ENCODE measurements at regions not wholly inside any gene's neighbourhood (a gene's known extent, or its start where the extent isn't known, plus 50 kb on each side); places are given as distances from the start of the nearest gene placed in this dataset.
"Not testable (repeated sequence)": the region's sequence is repeated elsewhere in the genome, so short reads cannot be mapped to it uniquely, and the experiment has no call there.

DNA sequence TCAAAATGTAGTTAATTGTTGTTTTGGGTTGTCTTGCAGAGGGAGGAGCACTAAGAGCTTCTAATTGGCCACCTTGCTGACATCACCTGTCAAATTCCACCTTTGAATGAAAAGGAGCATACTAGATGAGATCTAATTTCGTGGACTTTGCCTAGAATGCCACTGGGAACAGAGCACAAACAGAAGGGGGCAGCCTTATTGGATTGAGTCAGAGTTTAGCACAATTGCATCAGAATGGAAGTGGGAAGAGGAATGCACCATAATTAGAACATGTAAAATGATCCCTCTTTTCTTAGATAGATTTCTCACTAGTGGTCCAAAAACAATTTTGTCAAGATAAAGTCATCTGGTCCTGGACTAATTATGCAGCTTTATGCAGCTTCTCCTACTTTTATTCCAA is 1552.2 kb downstream of the PCDH9 start:
- Histone ChIP-seq H3K36me3 (ENCODE audit: control insufficient read depth in 1 of 2, insufficient read depth in 2 of 2, low read length in 2 of 2) (no peaks in the 10 kb centered on the region), H3K27ac (ENCODE audit: low read length) (no peak overlapping the region), H3K9me3 (ENCODE audit: control insufficient read depth in 1 of 2, low read length in 2 of 2) (no peaks in the 10 kb centered on the region), H3K4me3 (ENCODE audit: low read depth in 1 of 2, low read length in 2 of 2) (no peak overlapping the region), H3K27me3 (ENCODE audit: low read depth, low read length) (no peaks in the 10 kb centered on the region), H3K4me1 (ENCODE audit: control insufficient read depth in 1 of 2, insufficient read depth in 2 of 2, low read length in 2 of 2) (no peaks in the 10 kb centered on the region)

DNA sequence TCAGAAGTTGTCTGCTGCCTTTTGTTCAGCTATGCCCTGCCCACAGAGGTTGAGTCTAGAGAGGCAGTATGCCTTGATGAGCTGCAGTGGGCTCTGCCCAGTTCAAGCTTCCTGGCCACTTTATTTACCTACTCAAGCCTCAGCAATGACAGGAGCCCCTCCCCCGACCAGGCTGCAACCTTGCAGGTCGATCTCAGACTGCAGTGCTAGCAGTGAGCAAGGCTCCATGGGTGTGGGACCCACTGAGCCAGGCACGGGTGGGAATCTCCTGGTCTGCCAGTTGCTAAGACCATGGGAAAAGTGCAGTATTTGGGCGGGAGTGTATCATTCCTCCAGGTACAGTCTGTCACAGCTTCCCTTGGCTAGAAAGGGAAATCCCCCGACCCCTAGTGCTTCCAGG is 1554.8 kb downstream of the PCDH9 start:
- not testable (repeated sequence) for H3K4me1 ChIP-seq (ENCODE audit: control insufficient read depth in 1 of 2, insufficient read depth in 2 of 2, low read length in 2 of 2); H3K27ac ChIP-seq (ENCODE audit: low read length); H3K9me3 ChIP-seq (ENCODE audit: control insufficient read depth in 1 of 2, low read length in 2 of 2); H3K4me3 ChIP-seq (ENCODE audit: low read depth in 1 of 2, low read length in 2 of 2); H3K27me3 ChIP-seq (ENCODE audit: low read depth, low read length); H3K36me3 ChIP-seq (ENCODE audit: control insufficient read depth in 1 of 2, insufficient read depth in 2 of 2, low read length in 2 of 2)

DNA sequence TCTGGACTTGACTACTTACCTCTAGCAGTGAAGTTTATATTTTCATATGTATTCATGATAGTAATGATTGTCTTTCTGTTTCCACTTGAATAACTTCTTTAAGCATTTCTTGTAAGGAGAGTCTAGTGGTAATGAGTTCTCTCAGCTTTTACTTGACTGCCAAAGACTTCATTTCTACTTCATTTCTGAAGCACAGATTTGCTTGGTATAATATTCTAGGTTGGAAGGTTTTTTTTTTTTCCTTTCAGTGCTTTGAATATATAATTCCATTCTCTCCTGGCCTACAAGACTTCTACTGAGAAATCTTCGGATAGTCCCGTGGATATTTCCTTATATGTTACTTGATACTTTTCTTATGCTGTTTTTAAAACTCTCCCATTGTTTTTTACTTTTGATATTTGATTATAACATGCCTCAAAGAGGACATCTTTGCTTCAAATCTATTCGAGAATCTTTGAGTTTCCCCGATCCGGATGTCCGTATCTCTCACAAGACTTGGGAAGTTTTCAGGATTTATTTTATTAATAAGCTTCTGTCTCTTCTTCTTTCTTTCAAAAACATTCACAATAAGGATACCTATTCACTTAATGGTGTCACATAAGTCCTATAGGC is 1560.0 kb downstream of the PCDH9 start:
- Histone ChIP-seq H3K27me3 (ENCODE audit: low read depth, low read length) (no peaks in the 10 kb centered on the region), H3K4me1 (ENCODE audit: control insufficient read depth in 1 of 2, insufficient read depth in 2 of 2, low read length in 2 of 2) (no peaks in the 10 kb centered on the region), H3K4me3 (ENCODE audit: low read depth in 1 of 2, low read length in 2 of 2) (no peak overlapping the region), H3K36me3 (ENCODE audit: control insufficient read depth in 1 of 2, insufficient read depth in 2 of 2, low read length in 2 of 2) (no peaks in the 10 kb centered on the region), H3K27ac (ENCODE audit: low read length) (no peak overlapping the region), H3K9me3 (ENCODE audit: control insufficient read depth in 1 of 2, low read length in 2 of 2) (peaks cover 0 to 6% of the 10 kb centered on the region in 2 donors)

GRCh38 chr13:65660731-65661130 is 1569.4 kb downstream of the PCDH9 start:
- Histone ChIP-seq H3K4me3 (ENCODE audit: low read depth in 1 of 2, low read length in 2 of 2) (no peak overlapping the region), H3K9me3 (ENCODE audit: control insufficient read depth in 1 of 2, low read length in 2 of 2) (no peaks in the 10 kb centered on the region), H3K36me3 (ENCODE audit: control insufficient read depth in 1 of 2, insufficient read depth in 2 of 2, low read length in 2 of 2) (no peaks in the 10 kb centered on the region), H3K27ac (ENCODE audit: low read length) (no peak overlapping the region), H3K27me3 (ENCODE audit: low read depth, low read length) (no peaks in the 10 kb centered on the region), H3K4me1 (ENCODE audit: control insufficient read depth in 1 of 2, insufficient read depth in 2 of 2, low read length in 2 of 2) (no peaks in the 10 kb centered on the region)

DNA sequence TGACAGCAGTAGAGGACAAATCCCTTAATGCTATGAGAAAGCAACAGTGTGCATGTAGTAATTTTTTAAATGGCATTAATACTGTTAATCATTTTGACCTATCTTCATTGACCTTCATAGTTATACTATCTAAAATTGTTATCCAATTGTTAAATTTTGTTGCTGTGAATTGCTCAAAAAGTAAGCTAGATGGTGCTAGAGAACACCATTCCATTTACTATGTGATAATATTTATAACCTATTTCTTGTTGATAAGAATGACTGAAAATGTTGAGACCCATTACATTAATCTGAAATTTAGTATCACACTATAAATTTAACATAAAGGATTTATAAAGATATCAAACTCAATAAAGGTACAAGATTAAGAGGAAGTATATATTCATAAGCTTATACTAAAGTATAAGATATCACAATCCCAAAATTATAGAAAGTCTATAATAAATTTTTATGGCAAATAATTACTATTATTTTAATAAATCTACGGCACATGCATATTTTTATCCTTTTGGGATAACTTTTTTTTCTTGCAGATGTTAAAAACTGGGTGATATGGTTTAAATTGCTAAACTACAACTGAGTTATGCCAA is 1573.3 kb downstream of the PCDH9 start:
- Histone ChIP-seq H3K4me3 (ENCODE audit: low read depth in 1 of 2, low read length in 2 of 2) (no peak overlapping the region), H3K4me1 (ENCODE audit: control insufficient read depth in 1 of 2, insufficient read depth in 2 of 2, low read length in 2 of 2) (no peaks in the 10 kb centered on the region)

DNA sequence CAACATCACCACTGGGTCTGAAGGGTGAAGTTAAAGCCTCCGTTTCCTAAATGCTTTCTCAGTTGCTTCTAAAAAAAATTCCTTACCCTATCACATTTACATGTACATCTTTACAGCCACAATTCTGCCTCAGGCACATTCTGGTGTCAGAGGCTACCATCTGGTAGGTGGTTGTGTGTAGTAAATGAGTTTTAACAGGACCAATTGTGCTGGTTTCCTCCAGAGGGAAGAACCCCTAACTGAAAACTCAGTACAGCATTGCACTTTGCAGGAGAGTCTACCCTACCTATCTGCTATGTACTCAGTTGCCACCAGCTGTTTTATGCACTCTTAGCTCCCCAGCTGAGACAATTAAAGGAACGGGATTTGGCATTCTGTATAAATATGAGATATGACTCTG is 1576.5 kb downstream of the PCDH9 start:
- Histone ChIP-seq H3K27ac (ENCODE audit: low read length) (no peak overlapping the region), H3K4me3 (ENCODE audit: low read depth in 1 of 2, low read length in 2 of 2) (no peak overlapping the region), H3K9me3 (ENCODE audit: control insufficient read depth in 1 of 2, low read length in 2 of 2) (no peaks in the 10 kb centered on the region), H3K4me1 (ENCODE audit: control insufficient read depth in 1 of 2, insufficient read depth in 2 of 2, low read length in 2 of 2) (no peaks in the 10 kb centered on the region), H3K27me3 (ENCODE audit: low read depth, low read length) (no peaks in the 10 kb centered on the region), H3K36me3 (ENCODE audit: control insufficient read depth in 1 of 2, insufficient read depth in 2 of 2, low read length in 2 of 2) (no peaks in the 10 kb centered on the region)

More for the DNA sequence above, 1573.3 kb downstream of the PCDH9 start:
- no peak overlapping the region for H3K27ac ChIP-seq (ENCODE audit: low read length)
- H3K36me3 ChIP-seq (ENCODE audit: control insufficient read depth in 1 of 2, insufficient read depth in 2 of 2, low read length in 2 of 2): no peaks in the 10 kb centered on the region
- H3K9me3 ChIP-seq (ENCODE audit: control insufficient read depth in 1 of 2, low read length in 2 of 2): no peaks in the 10 kb centered on the region
- H3K27me3 ChIP-seq (ENCODE audit: low read depth, low read length): no peaks in the 10 kb centered on the region

DNA sequence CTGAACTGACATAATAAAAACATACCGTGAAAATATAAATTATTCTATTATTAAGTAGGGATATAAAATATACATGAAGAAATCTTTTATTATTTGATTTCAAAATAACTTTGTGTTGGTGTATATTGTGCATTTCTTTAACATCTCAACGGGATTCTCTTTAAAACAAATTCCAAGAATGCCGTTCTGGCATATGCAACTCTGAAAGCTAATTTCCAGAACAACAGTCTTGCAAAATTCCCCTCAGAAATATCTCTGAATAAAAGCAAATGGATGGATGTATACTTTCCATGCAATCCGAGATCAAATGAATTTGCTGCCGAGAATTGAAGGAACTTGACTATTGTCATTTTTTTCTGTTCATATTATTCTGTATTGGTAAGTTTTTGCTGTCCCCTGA is 1579.8 kb downstream of the PCDH9 start:
- Histone ChIP-seq H3K4me1 (ENCODE audit: control insufficient read depth in 1 of 2, insufficient read depth in 2 of 2, low read length in 2 of 2) (no peaks in the 10 kb centered on the region), H3K27me3 (ENCODE audit: low read depth, low read length) (no peaks in the 10 kb centered on the region), H3K9me3 (ENCODE audit: control insufficient read depth in 1 of 2, low read length in 2 of 2) (no peaks in the 10 kb centered on the region), H3K36me3 (ENCODE audit: control insufficient read depth in 1 of 2, insufficient read depth in 2 of 2, low read length in 2 of 2) (no peaks in the 10 kb centered on the region), H3K4me3 (ENCODE audit: low read depth in 1 of 2, low read length in 2 of 2) (no peak overlapping the region), H3K27ac (ENCODE audit: low read length) (no peak overlapping the region)

DNA sequence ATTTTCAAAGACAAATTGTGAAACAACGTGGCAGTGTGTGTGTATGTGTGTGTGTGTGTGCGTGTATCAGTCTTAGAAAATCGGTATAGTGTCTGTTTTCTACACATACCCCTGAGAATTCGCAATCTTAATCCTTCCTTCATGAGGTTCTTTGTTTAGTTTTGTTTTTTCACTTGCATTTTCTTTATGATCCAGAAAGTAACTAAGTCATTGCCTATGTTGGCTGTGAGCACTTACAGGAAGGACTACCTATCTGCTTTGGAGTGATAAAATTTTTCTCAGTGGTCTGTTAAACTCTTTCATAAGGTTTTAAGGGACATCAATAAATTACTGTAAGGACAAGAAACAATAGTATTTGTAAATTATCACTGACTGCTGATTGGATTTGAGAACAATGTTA is 1587.1 kb downstream of the PCDH9 start:
- H3K36me3 ChIP-seq (ENCODE audit: control insufficient read depth in 1 of 2, insufficient read depth in 2 of 2, low read length in 2 of 2): no peaks in the 10 kb centered on the region
- H3K27me3 ChIP-seq (ENCODE audit: low read depth, low read length): no peaks in the 10 kb centered on the region
- H3K4me1 ChIP-seq (ENCODE audit: control insufficient read depth in 1 of 2, insufficient read depth in 2 of 2, low read length in 2 of 2): no peaks in the 10 kb centered on the region
- H3K27ac ChIP-seq (ENCODE audit: low read length): no peak overlapping the region
- H3K9me3 ChIP-seq (ENCODE audit: control insufficient read depth in 1 of 2, low read length in 2 of 2): no peaks in the 10 kb centered on the region
- H3K4me3 ChIP-seq (ENCODE audit: low read depth in 1 of 2, low read length in 2 of 2): no peak overlapping the region

DNA sequence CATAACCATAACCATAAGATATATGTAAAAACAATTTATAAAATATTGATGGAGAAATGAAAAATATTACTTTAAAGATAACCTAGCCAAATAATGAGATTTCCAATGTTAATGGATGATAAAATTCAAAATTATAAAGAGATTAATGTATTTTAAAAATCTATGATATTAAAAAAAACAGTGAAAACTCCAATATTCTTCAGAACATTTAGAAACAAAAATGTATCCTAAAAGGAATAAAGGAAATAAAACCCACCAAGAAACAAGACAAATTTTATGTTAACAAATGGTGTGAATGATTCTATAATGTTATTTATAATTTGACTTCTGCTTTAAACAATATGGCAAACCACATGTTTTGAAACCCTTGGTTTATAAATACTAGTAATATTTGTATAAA is 1587.8 kb downstream of the PCDH9 start:
- Histone ChIP-seq H3K27ac (ENCODE audit: low read length) (no peak overlapping the region), H3K4me1 (ENCODE audit: control insufficient read depth in 1 of 2, insufficient read depth in 2 of 2, low read length in 2 of 2) (no peaks in the 10 kb centered on the region)

GRCh38 chr13:65638572-65639168 is 1591.5 kb downstream of the PCDH9 start:
- no peak overlapping the region for H3K4me3 ChIP-seq (ENCODE audit: low read depth in 1 of 2, low read length in 2 of 2)
- no peaks in the 10 kb centered on the region for H3K4me1 ChIP-seq (ENCODE audit: control insufficient read depth in 1 of 2, insufficient read depth in 2 of 2, low read length in 2 of 2)
- H3K9me3 ChIP-seq (ENCODE audit: control insufficient read depth in 1 of 2, low read length in 2 of 2): no peaks in the 10 kb centered on the region
- no peak overlapping the region for H3K27ac ChIP-seq (ENCODE audit: low read length)
- H3K36me3 ChIP-seq (ENCODE audit: control insufficient read depth in 1 of 2, insufficient read depth in 2 of 2, low read length in 2 of 2): no peaks in the 10 kb centered on the region
- no peaks in the 10 kb centered on the region for H3K27me3 ChIP-seq (ENCODE audit: low read depth, low read length)

More for the DNA sequence above, 1587.8 kb downstream of the PCDH9 start:
- H3K27me3 ChIP-seq (ENCODE audit: low read depth, low read length): no peaks in the 10 kb centered on the region
- H3K4me3 ChIP-seq (ENCODE audit: low read depth in 1 of 2, low read length in 2 of 2): no peak overlapping the region
- H3K9me3 ChIP-seq (ENCODE audit: control insufficient read depth in 1 of 2, low read length in 2 of 2): no peaks in the 10 kb centered on the region
- no peaks in the 10 kb centered on the region for H3K36me3 ChIP-seq (ENCODE audit: control insufficient read depth in 1 of 2, insufficient read depth in 2 of 2, low read length in 2 of 2)

- H3K36me3 ChIP-seq (ENCODE audit: control insufficient read depth in 1 of 2, insufficient read depth in 2 of 2, low read length in 2 of 2): no peaks in the 10 kb centered on the region
- H3K4me3 ChIP-seq (ENCODE audit: low read depth in 1 of 2, low read length in 2 of 2): no peak overlapping the region
- no peaks in the 10 kb centered on the region for H3K4me1 ChIP-seq (ENCODE audit: control insufficient read depth in 1 of 2, insufficient read depth in 2 of 2, low read length in 2 of 2)
- H3K9me3 ChIP-seq (ENCODE audit: control insufficient read depth in 1 of 2, low read length in 2 of 2): no peaks in the 10 kb centered on the region
- no peaks in the 10 kb centered on the region for H3K27me3 ChIP-seq (ENCODE audit: low read depth, low read length)
- no peak overlapping the region for H3K27ac ChIP-seq (ENCODE audit: low read length)
These were observed 1596.3 kb downstream of the PCDH9 start for GRCh38 chr13:65633806-65634205.

GRCh38 chr13:65631078-65631477 is 1599.1 kb downstream of the PCDH9 start:
- Histone ChIP-seq H3K9me3 (ENCODE audit: control insufficient read depth in 1 of 2, low read length in 2 of 2) (no peaks in the 10 kb centered on the region), H3K27ac (ENCODE audit: low read length) (no peak overlapping the region), H3K27me3 (ENCODE audit: low read depth, low read length) (no peaks in the 10 kb centered on the region), H3K36me3 (ENCODE audit: control insufficient read depth in 1 of 2, insufficient read depth in 2 of 2, low read length in 2 of 2) (no peaks in the 10 kb centered on the region), H3K4me1 (ENCODE audit: control insufficient read depth in 1 of 2, insufficient read depth in 2 of 2, low read length in 2 of 2) (no peaks in the 10 kb centered on the region), H3K4me3 (ENCODE audit: low read depth in 1 of 2, low read length in 2 of 2) (no peak overlapping the region)

All from muscle layer of duodenum (tissue), 2 donors.